ENCODE measurements at regions not wholly inside any gene's neighbourhood (a gene's known extent, or its start where the extent isn't known, plus 50 kb on each side); places are given as distances from the start of the nearest gene placed in this dataset.

GRCh38 chr6:152811785-152812184 is 61.2 kb downstream of the VIP start:
- TF ChIP-seq CTCF (conservative IDR thresholded peaks at IDR 0.05 in 1 of 2, IDR thresholded peaks at IDR 0.05 in 1 of 2; ENCODE audit: extremely low read depth in 1 of 2, insufficient read depth in 1 of 2, low read depth in 1 of 2, low read length in 2 of 2) (no peak), EZH2 (IDR thresholded peaks at IDR 0.05; ENCODE audit: borderline replicate concordance, low read length) (no peak)
